Epidermal melanocyte (primary cell): ENCODE measurements at regions not wholly inside any gene's neighbourhood (a gene's known extent, or its start where the extent isn't known, plus 50 kb on each side); places are given as distances from the start of the nearest gene placed in this dataset.
A peak's percentile ranks its signal among the peaks of the same experiment; 100 is the strongest.
"Not testable (repeated sequence)": the region's sequence is repeated elsewhere in the genome, so short reads cannot be mapped to it uniquely, and the experiment has no call there.

Source experiments
- DNase-seq: peaks from one replicate; pipeline ENCODE4 v3.0.0; 2011; ENCODE audit warnings: low spot score; ENCODE audit not compliant: insufficient read length

- not testable (repeated sequence) for DNase-seq
These were observed 101.8 kb upstream of the OSBPL11 start for GRCh38 chr3:125697126-125697525.

- DNase-seq: not testable (repeated sequence)
These were observed 102.8 kb upstream of the OSBPL11 start for GRCh38 chr3:125697979-125698640.

GRCh38 chr3:125715651-125716050, 120.4 kb upstream of the OSBPL11 start:
- no peak for DNase-seq

GRCh38 chr3:125732151-125732550, 136.9 kb upstream of the OSBPL11 start:
- DNase-seq: not testable (repeated sequence)

GRCh38 chr3:125741991-125742718, 146.9 kb upstream of the OSBPL11 start:
- not testable (repeated sequence) for DNase-seq

- DNase-seq: not testable (repeated sequence)
These were observed 147.5 kb upstream of the OSBPL11 start for GRCh38 chr3:125742845-125743244.

DNA sequence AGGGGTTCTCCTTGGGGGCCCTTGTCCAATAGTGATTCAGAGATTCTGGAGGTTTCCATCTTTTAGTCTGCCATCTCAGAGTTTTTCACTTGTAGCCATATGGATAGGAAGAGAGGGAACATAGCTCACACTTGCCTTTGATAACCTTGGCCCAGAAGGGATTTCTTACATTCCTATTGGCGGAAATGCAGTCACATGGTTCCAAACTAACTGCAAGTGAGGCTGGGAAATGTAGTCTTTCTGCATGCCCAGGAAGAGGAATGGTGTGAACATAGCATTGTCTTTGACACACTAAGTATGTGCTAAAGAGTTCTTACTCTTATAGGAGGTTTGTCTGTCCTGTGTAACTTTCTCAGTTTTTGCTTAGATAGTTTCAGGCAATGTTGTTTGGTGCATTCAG, 161.8 kb upstream of the OSBPL11 start:
- not testable (repeated sequence) for DNase-seq

- DNase-seq: not testable (repeated sequence)
These were observed 163.4 kb upstream of the OSBPL11 start for GRCh38 chr3:125758641-125759130.

- not testable (repeated sequence) for DNase-seq
These were observed 167.3 kb upstream of the OSBPL11 start for GRCh38 chr3:125762601-125763000.

GRCh38 chr3:125766285-125766826, 171.1 kb upstream of the OSBPL11 start:
- peak; percentile 22 for DNase-seq

DNA sequence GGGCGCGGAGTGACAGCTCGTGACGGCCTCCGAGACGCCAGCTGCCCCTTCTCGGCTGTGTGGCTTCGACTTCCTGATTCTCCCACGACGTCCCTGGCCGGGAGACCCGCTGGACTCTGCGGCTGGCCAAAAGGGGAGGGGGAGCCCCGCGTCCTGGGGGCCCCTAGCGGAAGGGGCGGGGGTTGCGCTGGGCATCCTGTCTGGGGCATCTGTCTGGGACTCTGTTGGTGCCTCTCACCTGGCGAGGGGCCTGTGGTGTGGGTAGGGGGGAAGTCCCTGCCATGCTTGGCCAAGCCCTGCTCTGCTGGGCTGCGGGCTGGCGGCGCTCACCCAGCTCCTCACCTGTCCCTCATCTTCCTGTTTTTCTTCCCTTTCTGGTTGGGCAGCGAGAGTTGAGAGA, 171.6 kb upstream of the OSBPL11 start:
- not testable (repeated sequence) for DNase-seq

DNA sequence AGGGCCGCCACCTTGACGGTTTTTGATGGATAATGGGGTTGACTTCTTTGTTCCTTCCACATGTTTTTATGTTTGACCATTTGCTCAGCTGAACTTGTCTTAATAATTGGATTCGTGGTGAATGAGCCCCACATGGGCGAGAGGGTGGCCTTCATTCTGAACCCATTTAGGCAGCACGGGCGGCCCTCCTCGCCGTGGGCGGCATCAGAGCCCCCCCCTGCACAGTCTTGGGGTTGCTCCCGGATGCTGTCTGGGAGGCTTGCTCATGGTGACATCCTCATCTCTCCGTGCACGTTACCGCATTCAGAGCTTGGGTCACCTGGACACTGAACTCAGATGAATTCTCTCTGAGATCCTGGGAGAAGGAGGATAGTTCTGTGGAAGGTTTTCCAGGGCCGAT, 172.3 kb upstream of the OSBPL11 start:
- DNase-seq: no peak

DNA sequence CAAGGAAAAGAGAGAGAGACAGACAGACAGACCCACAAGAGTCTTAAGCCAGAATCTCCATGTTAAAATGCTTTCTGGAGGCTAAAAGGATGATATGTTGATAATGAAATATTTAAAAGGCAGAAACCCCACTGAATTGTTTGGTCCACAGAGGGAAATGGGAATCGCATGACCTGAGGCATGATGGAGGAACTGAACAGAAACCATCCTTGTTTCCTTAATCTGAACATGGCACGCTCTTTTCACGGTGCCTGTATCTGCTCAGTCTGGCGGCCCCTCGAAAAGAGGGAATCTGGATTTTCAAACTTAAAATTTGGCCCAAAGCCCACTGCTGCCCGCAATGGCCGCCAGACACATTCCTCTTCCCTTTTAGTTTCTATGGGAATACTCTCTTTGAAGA, 173.5 kb upstream of the OSBPL11 start:
- not testable (repeated sequence) for DNase-seq

DNA sequence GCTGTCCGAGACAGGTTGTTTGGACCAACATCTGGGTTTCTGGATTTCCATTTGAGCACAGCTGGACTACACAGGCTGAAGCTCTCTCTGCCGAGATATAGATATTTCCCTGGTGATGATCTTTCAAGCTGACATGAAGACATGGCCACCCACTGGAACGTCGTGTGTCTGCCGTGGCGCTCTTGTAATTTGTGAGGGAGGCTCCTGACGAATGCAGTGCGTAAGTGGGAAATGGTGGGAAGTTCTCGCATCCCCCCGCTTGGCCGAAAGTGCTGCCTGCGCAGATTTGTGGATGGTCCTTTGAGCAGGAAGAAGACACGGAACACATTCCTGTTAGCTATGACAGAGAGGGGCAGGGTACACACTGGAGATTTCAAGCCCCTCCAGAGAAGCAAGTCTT, 176.2 kb upstream of the OSBPL11 start:
- DNase-seq: not testable (repeated sequence)

DNA sequence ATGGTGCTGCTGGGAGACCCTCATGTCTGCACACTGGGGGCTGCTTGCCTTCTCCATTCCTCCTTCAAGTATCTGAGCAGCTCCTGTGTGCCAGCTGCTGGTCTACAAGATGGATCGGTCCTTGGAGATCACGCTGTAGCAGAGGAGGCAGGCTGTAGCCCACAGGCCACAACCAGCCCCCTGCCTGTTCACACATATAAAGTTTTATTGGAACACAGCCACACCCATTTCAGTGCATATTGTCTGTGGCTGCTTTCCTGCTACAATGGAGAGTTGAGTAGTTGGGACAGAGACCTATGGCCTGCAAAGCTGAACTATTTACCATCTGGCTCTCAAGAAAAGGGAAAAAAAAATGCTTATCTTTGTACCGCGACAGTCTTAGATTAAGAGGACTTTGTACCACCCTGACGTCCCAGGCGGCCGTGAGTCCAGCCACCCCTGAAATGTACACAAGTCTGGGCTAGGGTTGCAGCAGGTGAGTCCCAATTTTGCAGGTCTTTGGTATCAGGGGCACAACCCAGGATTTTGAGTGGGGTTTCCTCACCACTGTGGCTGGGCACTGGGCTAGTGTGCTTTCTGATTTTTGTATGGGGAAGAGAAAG, 179.2 kb upstream of the OSBPL11 start:
- DNase-seq: not testable (repeated sequence)

DNA sequence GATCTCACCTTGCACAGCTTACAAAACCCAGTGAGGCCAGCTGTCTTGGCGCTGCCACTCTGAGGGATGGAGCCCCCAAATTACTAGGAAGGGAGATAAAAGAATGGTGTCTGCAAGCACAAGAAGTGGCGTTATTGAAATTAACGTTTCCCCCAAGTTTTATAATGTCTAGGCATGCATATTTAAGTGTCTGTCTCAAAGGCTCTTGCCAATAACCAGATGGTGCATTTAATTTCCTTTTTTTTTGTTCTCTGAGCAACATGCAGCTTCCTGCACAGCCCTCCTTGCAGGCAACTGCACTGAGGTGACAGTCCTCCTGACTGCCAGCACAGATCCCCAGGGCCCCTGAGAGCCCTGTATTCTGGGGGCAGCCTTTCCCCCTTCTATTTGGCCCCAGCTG, 179.8 kb upstream of the OSBPL11 start:
- DNase-seq: not testable (repeated sequence)

DNA sequence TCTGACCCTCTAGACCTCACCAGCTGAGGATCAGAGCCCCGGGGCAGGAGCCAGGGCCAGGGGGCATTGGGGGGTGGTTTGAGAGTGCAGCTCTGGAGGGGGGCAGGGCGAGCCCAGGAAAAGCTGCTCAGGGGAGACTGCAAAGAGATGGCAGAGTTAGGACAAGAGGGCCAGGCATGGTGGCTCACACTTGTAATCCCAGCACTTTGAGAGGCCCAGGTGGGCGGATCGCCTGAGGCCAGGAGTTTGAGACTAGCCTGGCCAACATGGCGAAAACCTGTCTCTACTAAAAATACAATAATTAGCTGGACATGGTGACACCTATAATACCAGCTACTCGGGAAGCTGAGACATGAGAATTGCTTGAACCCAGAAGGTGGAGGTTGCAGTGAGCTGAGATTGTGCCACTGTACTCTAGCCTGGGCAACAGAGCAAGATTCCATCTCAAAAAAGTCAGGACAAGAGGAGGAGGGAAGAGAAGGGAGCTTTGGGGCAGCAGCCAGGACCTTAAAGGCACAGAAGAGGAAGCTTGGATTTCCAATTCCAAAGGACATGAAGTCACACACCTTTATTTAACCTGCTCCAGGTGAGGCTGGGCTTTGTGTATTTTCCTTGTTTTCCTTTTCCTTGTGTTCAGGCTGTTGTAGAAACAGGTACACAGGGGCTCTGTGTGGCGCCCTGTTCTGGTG, 180.5 kb upstream of the OSBPL11 start:
- not testable (repeated sequence) for DNase-seq

- DNase-seq: not testable (repeated sequence)
These were observed 184.0 kb upstream of the OSBPL11 start for GRCh38 chr3:125779276-125779675.

GRCh38 chr3:125779918-125780317, 184.6 kb upstream of the OSBPL11 start:
- not testable (repeated sequence) for DNase-seq

DNA sequence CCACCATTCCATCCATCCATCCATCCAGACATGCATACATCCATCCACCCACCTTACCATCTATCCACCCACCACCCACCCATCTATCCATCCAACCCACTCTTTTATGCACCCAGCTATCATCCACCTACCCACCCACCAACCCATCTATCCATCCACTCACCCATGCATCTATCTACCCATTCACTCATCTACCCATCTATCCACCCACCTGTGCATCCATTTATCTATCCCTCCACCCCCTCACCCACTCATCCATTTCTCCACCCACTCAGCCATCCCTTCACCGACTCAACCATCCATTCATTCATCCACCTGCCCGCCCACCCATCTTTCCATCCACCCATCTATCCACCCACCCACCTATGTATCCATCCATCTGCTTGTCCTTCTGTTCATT, 186.4 kb upstream of the OSBPL11 start:
- DNase-seq: not testable (repeated sequence)

DNA sequence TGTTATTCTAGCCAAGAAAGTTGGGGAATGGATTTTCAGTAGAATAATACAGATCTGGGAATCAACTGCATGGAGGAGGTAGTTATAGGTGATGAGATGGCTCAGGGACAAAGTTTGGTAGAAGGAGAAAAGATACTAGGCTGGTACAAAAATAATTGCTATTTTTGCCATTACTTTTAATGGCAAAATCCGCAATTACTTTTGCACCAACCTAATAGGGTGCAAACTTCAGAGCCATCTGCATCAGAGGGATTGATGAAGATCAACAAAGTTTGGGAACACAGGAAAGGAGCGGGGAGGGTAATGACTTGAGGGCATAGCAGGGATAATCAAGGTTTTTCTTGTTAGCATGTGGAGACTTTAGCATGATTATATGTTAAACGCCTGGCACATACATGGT, 178.7 kb upstream of the ROPN1B start:
- DNase-seq: not testable (repeated sequence)
